ENCODE measurements at regions not wholly inside any gene's neighbourhood (a gene's known extent, or its start where the extent isn't known, plus 50 kb on each side); places are given as distances from the start of the nearest gene placed in this dataset.

GRCh38 chr6:94389218-94389617 is 969.9 kb upstream of the EPHA7 start:
- no peak for TF ChIP-seq CTCF (IDR thresholded peaks at IDR 0.05)
- no peak for TF ChIP-seq POLR2A (IDR thresholded peaks at IDR 0.05)

Measured in right lobe of liver (tissue), 4 donors.